Progenitor cell of endocrine pancreas (in vitro differentiated cells): ENCODE measurements at regions not wholly inside any gene's neighbourhood (a gene's known extent, or its start where the extent isn't known, plus 50 kb on each side); places are given as distances from the start of the nearest gene placed in this dataset.

Experiments
- DNase-seq: peaks from one replicate; pipeline ENCODE4 v3.0.0; 2021; ENCODE audit warnings: low spot score; ENCODE audit not compliant: unreplicated experiment
- H3K27ac Mint-ChIP-seq: 2 replicates; pipeline ENCODE4 v1.8.0; 2021; ENCODE audit warnings: mild to moderate bottlenecking, moderate library complexity, mixed read lengths
- H3K27me3 Mint-ChIP-seq: 2 replicates; pipeline ENCODE4 v1.8.0; 2021; ENCODE audit warnings: mixed read lengths
- H3K36me3 Mint-ChIP-seq: 2 replicates; pipeline ENCODE4 v1.8.0; 2022; ENCODE audit warnings: mixed read lengths; ENCODE audit not compliant: insufficient read depth
- H3K4me1 Mint-ChIP-seq: 2 replicates; pipeline ENCODE4 v1.8.0; 2021; ENCODE audit warnings: low read depth, mixed read lengths
- H3K4me3 Mint-ChIP-seq: 2 replicates; pipeline ENCODE4 v1.8.0; 2021; ENCODE audit warnings: low read depth, mild to moderate bottlenecking, moderate library complexity, mixed read lengths
- H3K9me3 Mint-ChIP-seq: 2 replicates; pipeline ENCODE4 v1.8.0; 2021; ENCODE audit warnings: low read depth, mixed read lengths
- TF ChIP-seq, protein P1 (sequence below): fragments of 200-600 bp; sonication (generic); IDR thresholded peaks from one replicate; pipeline ENCODE4 v1.5.0; 2021; ENCODE audit warnings: antibody characterized with exemption, mild to moderate bottlenecking; ENCODE audit not compliant: unreplicated experiment

DNA sequence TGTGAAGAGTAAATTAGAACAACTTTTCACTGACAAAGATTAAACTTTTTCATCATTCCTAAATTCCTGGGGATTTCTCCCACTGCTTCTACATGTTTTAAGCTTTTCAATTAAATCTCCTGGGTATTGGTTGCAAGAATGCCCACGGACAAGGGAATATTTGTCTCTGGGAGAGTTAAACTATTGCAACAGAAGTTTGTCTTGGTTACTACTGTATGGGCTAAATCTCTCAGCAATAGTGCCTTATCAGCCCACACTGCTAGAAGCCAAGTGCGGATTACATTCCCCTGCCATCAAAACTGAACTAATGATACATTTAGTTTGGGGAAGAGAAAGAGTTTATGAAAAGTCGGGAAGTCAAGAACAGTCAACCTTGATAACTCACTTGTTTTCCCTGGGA is 528.2 kb upstream of the C9orf72 start:
- Mint-ChIP-seq H3K36me3 (no peaks in the 10 kb centered on the region), H3K27ac (no peak overlapping the region), H3K4me3 (no peak overlapping the region), H3K4me1 (peaks cover 6% of the 10 kb centered on the region), H3K9me3 (peaks cover 3% of the 10 kb centered on the region), H3K27me3 (no peaks in the 10 kb centered on the region)
- DNase-seq, result no peak
- TF ChIP-seq, protein P1, sequence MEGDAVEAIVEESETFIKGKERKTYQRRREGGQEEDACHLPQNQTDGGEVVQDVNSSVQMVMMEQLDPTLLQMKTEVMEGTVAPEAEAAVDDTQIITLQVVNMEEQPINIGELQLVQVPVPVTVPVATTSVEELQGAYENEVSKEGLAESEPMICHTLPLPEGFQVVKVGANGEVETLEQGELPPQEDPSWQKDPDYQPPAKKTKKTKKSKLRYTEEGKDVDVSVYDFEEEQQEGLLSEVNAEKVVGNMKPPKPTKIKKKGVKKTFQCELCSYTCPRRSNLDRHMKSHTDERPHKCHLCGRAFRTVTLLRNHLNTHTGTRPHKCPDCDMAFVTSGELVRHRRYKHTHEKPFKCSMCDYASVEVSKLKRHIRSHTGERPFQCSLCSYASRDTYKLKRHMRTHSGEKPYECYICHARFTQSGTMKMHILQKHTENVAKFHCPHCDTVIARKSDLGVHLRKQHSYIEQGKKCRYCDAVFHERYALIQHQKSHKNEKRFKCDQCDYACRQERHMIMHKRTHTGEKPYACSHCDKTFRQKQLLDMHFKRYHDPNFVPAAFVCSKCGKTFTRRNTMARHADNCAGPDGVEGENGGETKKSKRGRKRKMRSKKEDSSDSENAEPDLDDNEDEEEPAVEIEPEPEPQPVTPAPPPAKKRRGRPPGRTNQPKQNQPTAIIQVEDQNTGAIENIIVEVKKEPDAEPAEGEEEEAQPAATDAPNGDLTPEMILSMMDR, result no peak

DNA sequence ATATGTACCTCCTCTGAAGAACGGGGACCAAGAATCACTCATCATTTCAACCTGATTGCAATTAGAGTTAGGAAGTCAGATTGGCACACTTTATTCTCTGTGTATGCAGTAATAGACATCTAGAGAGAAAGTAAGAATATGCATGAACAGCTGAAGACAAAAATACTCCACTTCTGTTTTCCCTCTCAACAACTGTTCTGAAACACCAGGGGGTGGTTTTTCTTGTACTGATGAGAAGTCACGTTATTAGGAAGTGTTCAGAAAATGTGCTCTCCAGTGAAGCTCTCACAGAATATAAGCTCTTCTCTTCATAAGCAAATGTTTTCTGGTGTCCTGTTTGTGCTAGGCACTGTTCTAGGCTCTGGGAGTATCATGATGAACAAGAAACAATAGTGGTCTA is 531.7 kb upstream of the C9orf72 start:
- Mint-ChIP-seq H3K27me3 (no peaks in the 10 kb centered on the region), H3K36me3 (no peaks in the 10 kb centered on the region), H3K27ac (peak overlapping the region; percentile 42), H3K4me3 (no peak overlapping the region), H3K9me3 (peaks cover 11% of the 10 kb centered on the region), H3K4me1 (peaks cover 6% of the 10 kb centered on the region)
- TF ChIP-seq, protein P1, result no peak
- DNase-seq, result no peak

DNA sequence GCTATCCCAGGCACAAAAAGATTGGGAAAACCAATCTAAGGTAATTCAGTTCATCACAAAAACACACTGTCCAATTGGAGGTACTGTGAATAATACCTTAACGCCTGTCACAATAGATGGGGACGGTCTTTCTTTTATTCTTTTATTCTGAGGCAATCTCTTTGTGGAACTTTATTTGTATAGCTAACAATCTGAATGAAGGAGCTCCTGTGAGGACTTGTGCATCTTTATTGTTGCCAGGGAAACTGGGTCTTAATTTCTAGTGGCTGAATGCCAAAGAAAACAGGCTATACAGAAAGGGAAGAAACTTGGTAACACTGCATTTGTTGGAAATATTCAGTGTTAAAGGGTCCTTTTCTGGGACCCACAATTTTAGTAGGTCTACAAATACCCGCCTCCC is 546.9 kb upstream of the C9orf72 start:
- peaks cover 3% of the 10 kb centered on the region for H3K4me1 Mint-ChIP-seq

DNA sequence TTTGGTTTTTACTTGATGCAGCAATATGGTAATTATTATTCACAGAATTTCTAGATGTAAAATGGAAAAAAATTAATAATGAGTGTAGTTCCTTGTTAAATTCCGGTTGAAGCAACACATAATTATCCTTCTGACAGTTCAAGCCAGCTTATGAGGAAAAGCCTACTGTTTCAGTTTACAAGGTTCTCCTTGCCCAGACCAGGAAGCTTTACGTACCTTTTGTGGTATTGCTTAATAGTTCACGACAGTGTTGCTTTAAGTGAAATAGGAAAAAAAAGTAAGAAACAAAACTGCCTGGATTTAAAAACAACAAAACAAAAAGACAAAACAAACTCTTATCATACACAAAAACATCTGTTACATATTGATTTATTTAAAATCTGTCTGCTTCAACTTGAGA is 547.3 kb upstream of the C9orf72 start:
- H3K4me3 Mint-ChIP-seq, result no peak overlapping the region
- TF ChIP-seq, protein P1, result no peak
- no peak overlapping the region for H3K27ac Mint-ChIP-seq
- H3K27me3 Mint-ChIP-seq, result no peaks in the 10 kb centered on the region
- H3K36me3 Mint-ChIP-seq, result no peaks in the 10 kb centered on the region
- DNase-seq, result no peak
- H3K4me1 Mint-ChIP-seq, result peaks cover 3% of the 10 kb centered on the region
- H3K9me3 Mint-ChIP-seq, result no peaks in the 10 kb centered on the region

More for the DNA sequence above, 546.9 kb upstream of the C9orf72 start:
- Mint-ChIP-seq H3K27me3 (no peaks in the 10 kb centered on the region), H3K36me3 (no peaks in the 10 kb centered on the region), H3K9me3 (no peaks in the 10 kb centered on the region), H3K4me3 (no peak overlapping the region), H3K27ac (no peak overlapping the region)
- DNase-seq, result no peak
- TF ChIP-seq, protein P1, result no peak

DNA sequence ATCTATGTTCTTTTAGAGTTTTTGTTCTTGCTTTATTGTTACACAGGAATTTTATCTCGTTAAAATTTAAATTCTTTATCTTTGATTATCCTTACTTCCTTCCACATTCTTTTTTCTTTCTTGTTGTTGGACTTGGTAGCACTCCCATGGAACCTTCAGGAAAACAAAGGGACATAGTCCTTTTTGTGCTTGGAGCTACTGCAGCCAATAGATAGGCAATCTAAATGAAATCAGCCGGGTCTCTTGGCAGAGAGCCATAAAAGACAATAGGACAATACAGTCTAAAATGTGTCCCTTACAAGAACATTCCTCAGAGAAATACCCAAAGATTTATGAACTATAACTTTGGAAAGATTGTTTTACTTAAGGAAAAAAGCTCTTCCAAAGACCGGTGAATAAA is 548.1 kb upstream of the C9orf72 start:
- no peak for DNase-seq
- Mint-ChIP-seq H3K36me3 (no peaks in the 10 kb centered on the region), H3K4me3 (no peak overlapping the region), H3K4me1 (peaks cover 3% of the 10 kb centered on the region), H3K27me3 (no peaks in the 10 kb centered on the region), H3K9me3 (no peaks in the 10 kb centered on the region), H3K27ac (no peak overlapping the region)
- TF ChIP-seq, protein P1, result no peak

DNA sequence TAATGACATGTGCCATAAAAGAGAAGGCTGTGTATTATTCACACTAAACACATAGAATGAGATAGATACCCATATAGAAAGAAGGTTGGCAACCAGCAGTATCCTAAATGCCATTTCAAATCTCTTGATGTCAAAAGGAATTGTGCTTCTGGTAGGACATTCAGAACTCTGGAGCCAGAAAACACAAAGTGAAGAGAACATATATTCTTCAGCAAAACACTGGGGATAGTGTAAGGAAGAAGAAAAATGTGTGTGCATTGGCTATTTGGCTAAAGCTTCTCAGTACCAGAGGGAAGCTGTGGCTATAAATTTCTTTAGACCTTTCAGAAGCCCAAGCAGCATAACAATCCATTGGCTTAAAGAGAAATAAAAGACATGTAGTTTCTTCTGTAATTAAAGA is 551.6 kb upstream of the C9orf72 start:
- no peaks in the 10 kb centered on the region for H3K36me3 Mint-ChIP-seq
- H3K27ac Mint-ChIP-seq, result no peak overlapping the region
- no peaks in the 10 kb centered on the region for H3K9me3 Mint-ChIP-seq
- H3K4me1 Mint-ChIP-seq, result no peaks in the 10 kb centered on the region
- H3K4me3 Mint-ChIP-seq, result no peak overlapping the region
- DNase-seq, result no peak
- no peaks in the 10 kb centered on the region for H3K27me3 Mint-ChIP-seq
- TF ChIP-seq, protein P1, result no peak
